SU-DHL-6 (cell line): ENCODE measurements at regions not wholly inside any gene's neighbourhood (a gene's known extent, or its start where the extent isn't known, plus 50 kb on each side); places are given as distances from the start of the nearest gene placed in this dataset.

Experiments
- CTCF ChIP-seq: fragments of 200-600 bp; sonication (generic); IDR thresholded peaks from one replicate; pipeline ENCODE4 v1.5.1; 2017; ENCODE audit warnings: antibody characterized with exemption, mild to moderate bottlenecking, low read length, moderate library complexity; ENCODE audit not compliant: insufficient read depth, poor library complexity, severe bottlenecking
- EZH2phosphoT487 ChIP-seq: fragments of 200-600 bp; sonication (generic), shearing (Covaris generic); conservative IDR thresholded peaks from 2 replicates; pipeline ENCODE4 v1.6.1; 2018; ENCODE audit warnings: mild to moderate bottlenecking, antibody characterized with exemption, low read length, moderate library complexity, mixed read lengths

GRCh38 chr4:185898413-185898812, 86.4 kb upstream of the SORBS2 start:
- no peak for TF ChIP-seq CTCF
- no peak for TF ChIP-seq EZH2phosphoT487
